ENCODE measurements at regions not wholly inside any gene's neighbourhood (a gene's known extent, or its start where the extent isn't known, plus 50 kb on each side); places are given as distances from the start of the nearest gene placed in this dataset.

DNA sequence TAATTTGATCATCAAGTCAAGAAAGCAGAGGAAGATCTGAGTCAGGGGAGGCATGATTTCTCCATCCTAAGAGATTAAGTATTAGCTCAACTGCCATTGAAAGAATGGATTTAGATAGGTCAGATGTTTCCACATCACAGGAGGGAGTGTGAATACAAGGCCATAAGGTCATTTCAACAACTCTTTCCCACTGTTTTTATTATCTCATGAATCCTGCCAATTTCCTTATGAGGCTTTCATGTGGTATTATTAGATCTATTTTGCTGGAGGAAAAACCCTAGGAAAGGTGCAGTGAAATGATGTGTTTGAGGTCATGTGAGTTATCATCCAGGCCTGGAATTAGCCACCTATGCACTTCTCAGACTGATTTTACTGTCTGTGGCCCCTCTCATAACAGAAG, 269.0 kb downstream of the NOVA1 start:
- Histone ChIP-seq H2BK5ac (ENCODE audit: insufficient read length, low read length) (no peak overlapping the region), H2BK12ac (ENCODE audit: insufficient read length, low read depth, low read length) (no peak overlapping the region), H4K91ac (ENCODE audit: insufficient read length, low read depth, low read length) (no peak overlapping the region), H3K4me1 (ENCODE audit: insufficient read depth, low read length) (no peaks in the 10 kb centered on the region), H4K8ac (replicated peaks; ENCODE audit: insufficient read length, low read depth, low read length) (no peak overlapping the region), H3K27ac (ENCODE audit: insufficient read length, low read depth, low read length) (no peak overlapping the region), H2BK15ac (ENCODE audit: low read depth, low read length) (no peak overlapping the region), H2AK5ac (ENCODE audit: insufficient read length, low read length) (no peak overlapping the region), H3K14ac (ENCODE audit: insufficient read depth, low read length) (no peak overlapping the region), H3T11ph (ENCODE audit: low read length) (no peak overlapping the region), H3K9ac (ENCODE audit: extremely low read depth, insufficient read length, low read length) (no peak overlapping the region), H3K18ac (ENCODE audit: insufficient read length, low read depth, low read length) (no peak overlapping the region), H3K4ac (ENCODE audit: low read depth, low read length) (no peak overlapping the region), H3K23ac (ENCODE audit: insufficient read length, low read depth, low read length) (no peak overlapping the region), H3K4me2 (ENCODE audit: insufficient read depth, insufficient read length, low read length) (no peak overlapping the region), H3K9me3 (ENCODE audit: control insufficient read depth, low read depth, low read length) (no peaks in the 10 kb centered on the region), H2BK20ac (ENCODE audit: low read depth, low read length, poor library complexity, severe bottlenecking) (no peak overlapping the region), H3K79me2 (ENCODE audit: insufficient read depth, low read length) (no peaks in the 10 kb centered on the region), H3K27me3 (ENCODE audit: insufficient read depth, low read length) (no peaks in the 10 kb centered on the region), H2AFZ (ENCODE audit: low read length) (no peak overlapping the region), H3K23me2 (ENCODE audit: insufficient read length, low read depth, low read length, poor library complexity, severe bottlenecking) (no peaks in the 10 kb centered on the region), H3K79me1 (ENCODE audit: insufficient read depth, low read depth, low read length, poor library complexity, severe bottlenecking) (no peaks in the 10 kb centered on the region), H4K20me1 (ENCODE audit: control insufficient read depth, insufficient read depth, insufficient read length) (no peaks in the 10 kb centered on the region), H2BK120ac (ENCODE audit: low read depth, low read length, poor library complexity, severe bottlenecking) (no peak overlapping the region), H3K56ac (ENCODE audit: insufficient read length, low read depth, low read length) (no peak overlapping the region), H4K5ac (ENCODE audit: insufficient read length, low read depth, low read length) (no peak overlapping the region)
- peaks cover 6 to 12% of the 10 kb centered on the region in 2 experiments for H3K4me1 Mint-ChIP-seq
- no peaks in the 10 kb centered on the region for H3K9me3 Mint-ChIP-seq
- H3K27me3 Mint-ChIP-seq (ENCODE audit: low read depth), result no peaks in the 10 kb centered on the region
- H3K36me3 Mint-ChIP-seq (ENCODE audit: insufficient read depth in 1 of 3, low read depth in 3 of 3), result no peaks in the 10 kb centered on the region
- H3K27ac Mint-ChIP-seq, result no peak overlapping the region
- TF ChIP-seq, protein P1, sequence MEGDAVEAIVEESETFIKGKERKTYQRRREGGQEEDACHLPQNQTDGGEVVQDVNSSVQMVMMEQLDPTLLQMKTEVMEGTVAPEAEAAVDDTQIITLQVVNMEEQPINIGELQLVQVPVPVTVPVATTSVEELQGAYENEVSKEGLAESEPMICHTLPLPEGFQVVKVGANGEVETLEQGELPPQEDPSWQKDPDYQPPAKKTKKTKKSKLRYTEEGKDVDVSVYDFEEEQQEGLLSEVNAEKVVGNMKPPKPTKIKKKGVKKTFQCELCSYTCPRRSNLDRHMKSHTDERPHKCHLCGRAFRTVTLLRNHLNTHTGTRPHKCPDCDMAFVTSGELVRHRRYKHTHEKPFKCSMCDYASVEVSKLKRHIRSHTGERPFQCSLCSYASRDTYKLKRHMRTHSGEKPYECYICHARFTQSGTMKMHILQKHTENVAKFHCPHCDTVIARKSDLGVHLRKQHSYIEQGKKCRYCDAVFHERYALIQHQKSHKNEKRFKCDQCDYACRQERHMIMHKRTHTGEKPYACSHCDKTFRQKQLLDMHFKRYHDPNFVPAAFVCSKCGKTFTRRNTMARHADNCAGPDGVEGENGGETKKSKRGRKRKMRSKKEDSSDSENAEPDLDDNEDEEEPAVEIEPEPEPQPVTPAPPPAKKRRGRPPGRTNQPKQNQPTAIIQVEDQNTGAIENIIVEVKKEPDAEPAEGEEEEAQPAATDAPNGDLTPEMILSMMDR (conservative IDR thresholded peaks at IDR 0.05), result no peak
- H3K4me3 Mint-ChIP-seq, result no peak overlapping the region
- DNase-seq, result no peak

Data from H9 (cell line).